Uterus (tissue), 3 donors: ENCODE measurements at regions not wholly inside any gene's neighbourhood (a gene's known extent, or its start where the extent isn't known, plus 50 kb on each side); places are given as distances from the start of the nearest gene placed in this dataset.
A peak's percentile ranks its signal among the peaks of the same experiment; 100 is the strongest.

Source experiments
- DNase-seq, 2 donors: peaks; one replicate each; pipeline ENCODE4 v3.0.0-alpha.2; 2019 to 2020
- H3K27ac ChIP-seq, 2 donors: fragments of 200-600 bp; sonication (generic); 1 replicate in 1 of 2; 2 replicates in 1 of 2; pipeline ENCODE4 v1.5.1; 2016 to 2018
- H3K27me3 ChIP-seq, 2 donors: fragments of 200-600 bp; sonication (generic); one replicate each; pipeline ENCODE4 v1.5.1; 2018 to 2019; ENCODE audit warnings: control low read depth in 1 of 2
- H3K36me3 ChIP-seq, 2 donors: fragments of 200-600 bp; sonication (generic); one replicate each; pipeline ENCODE4 v1.5.1; 2019; ENCODE audit warnings: control low read depth in 1 of 2
- H3K4me1 ChIP-seq, 2 donors: fragments of 200-600 bp; sonication (generic); one replicate each; pipeline ENCODE4 v1.5.1; 2018 to 2019; ENCODE audit warnings: control low read depth in 1 of 2
- H3K4me3 ChIP-seq, 2 donors: fragments of 200-600 bp; sonication (generic); 1 replicate in 1 of 2; 2 replicates in 1 of 2; pipeline ENCODE4 v1.5.1; 2018 to 2019; ENCODE audit warnings: mild to moderate bottlenecking in 1 of 2
- H3K9me3 ChIP-seq, 2 donors: fragments of 200-600 bp; sonication (generic); one replicate each; pipeline ENCODE4 v1.5.1; 2019; ENCODE audit warnings: control low read depth in 1 of 2
- CTCF ChIP-seq, 4 experiments: fragments of 200-600 bp in 2 of 4; fragments of 450-650 bp in 2 of 4; sonication (generic) in 2 of 4; IDR thresholded peaks; one replicate each; pipeline ENCODE4 v1.5.1; 2016 to 2019; ENCODE audit warnings: antibody characterized with exemption in 4 of 4, mild to moderate bottlenecking in 2 of 4, moderate library complexity in 1 of 4
- POLR2A ChIP-seq, 2 donors: fragments of 450-650 bp; IDR thresholded peaks; one replicate each; pipeline ENCODE4 v1.6.1; 2016; ENCODE audit warnings: antibody characterized with exemption in 2 of 2, mild to moderate bottlenecking in 1 of 2, moderate library complexity in 1 of 2
- intact Hi-C: fragments of 100-400 bp; cut with DNase I; formaldehyde crosslinking; loops from one replicate; pipeline ENCODE4 v1.15.1; 2023; ENCODE audit warnings: low total_unique reads
- donor health status: DM: yes; HTN: yes; CAD: no.

- intact Hi-C loops = no loop called here
- Histone ChIP-seq H3K9me3 (no peaks in the 10 kb centered on the region), H3K27me3 (no peaks in the 10 kb centered on the region), H3K4me3 (no peak overlapping the region), H3K27ac (no peak overlapping the region), H3K4me1 (no peaks in the 10 kb centered on the region), H3K36me3 (no peaks in the 10 kb centered on the region)
- DNase-seq = no peak
- TF ChIP-seq CTCF (IDR thresholded peaks at IDR 0.05) = no peak
- no peak for TF ChIP-seq POLR2A (IDR thresholded peaks at IDR 0.05)
Measured at GRCh38 chr10:3914733-3915132, 129.7 kb upstream of the KLF6 start.

- intact Hi-C loops = no loop called here
- TF ChIP-seq POLR2A (IDR thresholded peaks at IDR 0.05) (no peak), CTCF (IDR thresholded peaks at IDR 0.05) (no peak)
- DNase-seq = no peak
- Histone ChIP-seq H3K9me3 (no peaks in the 10 kb centered on the region), H3K36me3 (no peaks in the 10 kb centered on the region), H3K27ac (peak overlapping the region; percentile 69 to 73), H3K27me3 (no peaks in the 10 kb centered on the region), H3K4me3 (no peak overlapping the region), H3K4me1 (no peaks in the 10 kb centered on the region)
Measured at GRCh38 chr10:3911713-3912442, 126.9 kb upstream of the KLF6 start.

GRCh38 chr10:3911241-3911640 lies 126.2 kb upstream of the KLF6 start:
- TF ChIP-seq POLR2A (IDR thresholded peaks at IDR 0.05) (no peak), CTCF (IDR thresholded peaks at IDR 0.05) (no peak)
- no peak for DNase-seq
- intact Hi-C loops = no loop called here
- Histone ChIP-seq H3K9me3 (no peaks in the 10 kb centered on the region), H3K4me1 (no peaks in the 10 kb centered on the region), H3K36me3 (no peaks in the 10 kb centered on the region), H3K27me3 (no peaks in the 10 kb centered on the region), H3K4me3 (no peak overlapping the region), H3K27ac (peak overlapping the region; percentile 69 to 73)

GRCh38 chr10:3909339-3909738 lies 124.3 kb upstream of the KLF6 start:
- H3K27ac ChIP-seq = no peak overlapping the region
- H3K36me3 ChIP-seq = no peaks in the 10 kb centered on the region
- DNase-seq = no peak
- TF ChIP-seq POLR2A (IDR thresholded peaks at IDR 0.05) (no peak), CTCF (IDR thresholded peaks at IDR 0.05) (no peak)
- H3K4me3 ChIP-seq = no peak overlapping the region
- no peaks in the 10 kb centered on the region for H3K27me3 ChIP-seq
- H3K4me1 ChIP-seq = no peaks in the 10 kb centered on the region
- no peaks in the 10 kb centered on the region for H3K9me3 ChIP-seq
- intact Hi-C loops = no loop called here

GRCh38 chr10:3908183-3908582 lies 123.2 kb upstream of the KLF6 start:
- Histone ChIP-seq H3K9me3 (no peaks in the 10 kb centered on the region), H3K36me3 (no peaks in the 10 kb centered on the region), H3K27ac (no peak overlapping the region), H3K4me1 (no peaks in the 10 kb centered on the region), H3K4me3 (no peak overlapping the region), H3K27me3 (no peaks in the 10 kb centered on the region)
- intact Hi-C loops = no loop called here
- no peak for DNase-seq
- TF ChIP-seq CTCF (IDR thresholded peaks at IDR 0.05) = no peak
- TF ChIP-seq POLR2A (IDR thresholded peaks at IDR 0.05) = no peak
